HG03139 (cell line): ENCODE measurements at regions not wholly inside any gene's neighbourhood (a gene's known extent, or its start where the extent isn't known, plus 50 kb on each side); places are given as distances from the start of the nearest gene placed in this dataset.

Experiments
- ATAC-seq: cut with Tn5 transposase; IDR thresholded peaks from one replicate; pipeline ENCODE4 v1.9.1; 2021; ENCODE audit not compliant: unreplicated experiment

DNA sequence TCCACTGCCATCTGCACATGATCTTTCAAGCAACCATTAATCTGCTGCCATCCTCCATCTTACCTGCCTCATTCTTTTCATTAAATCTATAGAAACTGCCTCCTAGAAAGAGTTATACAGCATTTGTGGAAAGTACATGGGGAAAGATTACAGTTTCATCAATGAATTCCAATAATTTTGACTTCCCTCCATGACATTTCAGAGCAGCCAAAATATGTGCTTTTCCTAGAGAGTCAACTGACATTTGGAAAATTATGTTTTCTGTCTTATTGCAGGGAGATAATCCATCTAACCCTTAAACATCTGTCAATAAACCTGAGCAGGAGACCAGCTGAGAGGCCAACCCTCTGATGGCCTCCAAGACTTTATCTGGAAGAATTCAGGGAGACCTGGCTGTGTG is 147.0 kb upstream of the CDH5 start:
- ATAC-seq: no peak

GRCh38 chr16:66212428-66212827 is 154.1 kb upstream of the CDH5 start:
- ATAC-seq: no peak

DNA sequence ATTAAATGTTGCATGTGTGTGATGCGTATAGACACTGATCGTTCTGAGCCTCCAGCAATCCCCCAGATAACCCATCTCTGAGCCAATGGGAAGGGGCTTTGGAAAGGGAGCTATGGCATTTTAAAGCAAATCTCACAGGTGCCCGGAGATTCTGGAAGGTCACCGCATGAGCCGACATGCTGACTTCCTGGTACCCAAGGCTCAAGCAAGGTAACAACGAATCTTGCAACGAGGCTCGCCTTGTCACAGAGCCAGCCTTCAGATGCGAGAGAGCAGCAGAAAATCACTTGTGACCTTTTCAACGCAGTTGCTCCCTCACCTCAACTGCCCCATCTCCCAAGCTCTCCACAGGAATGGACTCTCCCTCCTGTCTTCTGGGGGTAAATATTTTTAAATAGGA is 154.8 kb upstream of the CDH5 start:
- ATAC-seq: no peak

DNA sequence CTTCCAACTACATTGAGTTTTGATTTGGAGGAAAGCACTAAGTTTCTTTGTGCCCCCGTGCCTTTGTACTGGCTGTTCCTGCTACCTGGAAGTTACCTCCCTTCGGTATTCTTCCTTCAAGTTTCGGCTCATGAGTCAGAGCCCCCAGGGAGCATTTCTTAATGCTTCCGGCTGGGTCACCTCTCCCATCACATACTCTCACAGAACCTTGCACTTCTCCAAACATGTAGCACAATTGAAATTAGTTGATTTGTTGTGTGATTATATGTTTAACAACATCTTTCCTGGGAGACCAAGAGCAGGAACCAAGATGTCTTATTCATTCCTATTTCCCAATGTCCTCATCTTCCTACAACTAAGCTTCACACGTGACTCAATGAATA is 158.6 kb upstream of the CDH5 start:
- ATAC-seq: no peak

GRCh38 chr16:66207139-66207882 is 159.2 kb upstream of the CDH5 start:
- ATAC-seq: no peak

- ATAC-seq: no peak
These were observed 160.1 kb upstream of the CDH5 start for GRCh38 chr16:66206363-66206762.

- no peak for ATAC-seq
These were observed 160.9 kb upstream of the CDH5 start for GRCh38 chr16:66205287-66206231.

GRCh38 chr16:66204756-66205155 is 161.7 kb upstream of the CDH5 start:
- no peak for ATAC-seq

DNA sequence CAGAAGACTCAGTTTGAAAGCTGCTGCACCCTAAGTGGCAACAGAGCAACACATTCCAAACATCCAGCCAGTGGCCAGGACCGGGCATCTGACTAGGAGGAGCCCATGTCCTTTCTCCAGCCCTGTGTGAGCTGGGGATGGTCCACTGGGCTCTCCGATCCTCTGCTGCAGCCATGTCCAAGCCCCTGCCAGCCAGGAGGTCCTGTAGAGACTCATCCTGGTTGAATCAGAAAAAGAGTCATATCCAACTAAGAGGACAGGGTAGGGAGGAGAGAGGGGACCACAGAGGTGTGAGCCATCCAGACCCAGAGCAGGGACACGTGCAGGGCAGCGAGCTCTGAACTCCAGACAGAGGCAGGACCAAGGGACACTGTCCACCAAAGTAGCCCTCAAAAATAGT is 163.0 kb upstream of the CDH5 start:
- ATAC-seq: no peak

GRCh38 chr16:66199189-66199588 is 167.3 kb upstream of the CDH5 start:
- no peak for ATAC-seq

GRCh38 chr16:66198641-66199040 is 167.8 kb upstream of the CDH5 start:
- no peak for ATAC-seq

DNA sequence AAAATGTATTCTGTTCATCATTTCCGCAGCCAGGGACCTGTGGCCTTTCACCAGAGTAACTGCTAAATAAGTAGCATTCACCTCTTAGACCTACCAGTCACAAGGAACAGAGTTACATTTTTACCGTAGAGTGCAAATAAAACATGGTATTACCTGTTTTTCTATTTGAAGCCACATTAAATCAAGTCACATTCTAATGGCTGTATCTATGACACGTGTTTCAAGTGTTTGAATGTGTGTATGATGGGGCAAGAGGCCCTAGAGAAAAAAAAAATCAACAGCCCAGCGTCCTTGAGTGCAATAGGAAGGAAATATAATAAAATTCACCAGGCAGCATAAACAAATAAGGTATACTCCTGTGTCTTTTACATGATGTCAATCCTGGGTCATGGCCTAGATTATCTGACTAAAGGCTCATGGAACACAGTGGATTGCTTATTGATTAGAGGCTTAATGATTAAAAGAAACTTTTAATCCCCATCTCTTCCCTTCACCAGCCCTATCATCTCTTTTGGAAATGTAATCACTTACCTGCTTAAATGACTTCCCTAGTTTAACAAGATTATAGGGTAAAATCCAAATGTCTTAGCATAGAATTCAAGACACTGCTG is 168.7 kb upstream of the CDH5 start:
- ATAC-seq: no peak

GRCh38 chr16:66196770-66197169 is 169.7 kb upstream of the CDH5 start:
- ATAC-seq: no peak

- ATAC-seq: no peak
These were observed 171.6 kb upstream of the CDH5 start for GRCh38 chr16:66194866-66195265.

GRCh38 chr16:66193543-66194229 is 172.8 kb upstream of the CDH5 start:
- ATAC-seq: no peak

DNA sequence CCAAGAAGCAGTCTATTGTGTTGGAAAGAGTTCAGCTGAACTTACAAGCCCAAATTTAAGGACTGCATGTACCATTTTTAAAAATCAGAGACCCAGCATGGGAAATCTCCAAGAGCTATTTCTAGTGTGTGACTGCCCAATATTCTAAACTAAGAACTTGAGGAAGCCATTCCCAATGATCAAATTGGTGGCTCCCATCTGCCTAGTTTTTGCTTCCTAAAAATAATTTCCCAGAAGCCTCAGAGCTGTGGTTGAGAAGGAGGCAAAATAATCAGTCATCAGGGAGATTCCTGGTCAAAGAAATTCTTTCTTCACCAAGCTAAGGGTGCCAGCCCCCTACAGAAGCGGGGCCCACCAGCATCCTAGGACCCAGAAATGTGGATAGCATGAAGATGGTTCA is 176.1 kb upstream of the CDH5 start:
- no peak for ATAC-seq

DNA sequence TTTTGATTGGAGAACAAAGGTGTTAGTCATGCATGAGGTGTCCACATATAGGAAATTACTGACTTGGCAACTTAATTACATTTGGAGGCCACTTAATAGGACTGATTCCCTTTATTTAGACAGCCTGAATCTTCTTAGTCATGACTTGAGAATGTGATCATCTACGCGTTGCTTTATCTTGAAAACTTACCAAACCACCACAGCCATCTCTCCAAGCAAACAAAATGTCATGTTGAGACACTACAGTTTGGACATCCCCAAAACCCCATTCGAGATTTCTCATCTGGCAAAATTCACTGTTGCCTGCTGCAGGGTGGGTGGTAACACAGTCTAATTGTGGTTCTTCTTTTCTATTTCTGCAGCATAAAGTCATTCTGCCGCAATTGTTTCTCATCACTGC is 176.5 kb upstream of the CDH5 start:
- no peak for ATAC-seq

DNA sequence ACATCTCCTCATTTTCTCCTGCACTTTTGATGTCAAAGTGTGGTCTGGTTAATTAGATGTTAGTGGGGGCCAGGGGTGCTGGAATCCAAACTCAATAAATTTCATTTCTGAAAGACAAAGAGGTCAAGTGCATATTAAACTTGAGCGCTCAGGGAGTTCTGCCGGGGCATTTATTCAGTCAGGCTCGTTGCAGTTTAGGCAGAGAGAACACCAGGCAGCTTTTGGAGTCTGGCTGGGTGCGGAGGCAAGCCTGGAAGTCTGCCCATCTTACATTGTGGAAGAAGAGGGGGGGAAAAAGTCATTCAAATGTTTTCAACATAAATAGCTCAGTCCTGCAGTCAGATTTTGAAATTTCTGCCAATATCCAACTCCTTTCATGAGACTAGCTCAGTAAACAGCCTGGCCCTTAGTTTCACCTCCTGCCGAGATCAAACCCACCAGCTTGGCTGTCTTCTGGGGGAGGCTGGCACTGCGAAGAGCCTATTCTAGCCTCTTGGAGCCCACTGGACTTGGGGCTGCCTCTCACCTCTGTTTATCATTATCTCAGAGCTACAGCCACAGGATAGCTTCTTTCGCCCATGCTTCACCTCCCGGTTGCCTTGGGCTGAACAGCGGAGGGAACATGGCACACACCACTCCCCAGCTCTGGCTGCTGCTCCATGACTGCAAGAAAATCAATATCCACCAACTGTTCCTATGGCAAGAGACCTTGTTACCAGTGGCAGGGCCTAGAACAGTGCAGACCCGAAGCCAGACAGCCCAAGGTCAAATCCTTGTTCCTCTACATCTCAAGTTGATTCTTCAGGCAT is 177.4 kb upstream of the CDH5 start:
- no peak for ATAC-seq

GRCh38 chr16:66186251-66186785 is 180.2 kb upstream of the CDH5 start:
- ATAC-seq: no peak

GRCh38 chr16:66182592-66182991 is 183.9 kb upstream of the CDH5 start:
- ATAC-seq: no peak
